PFSK-1 (cell line): ENCODE measurements at regions not wholly inside any gene's neighbourhood (a gene's known extent, or its start where the extent isn't known, plus 50 kb on each side); places are given as distances from the start of the nearest gene placed in this dataset.

ENCODE experiments used
- FOXP2 ChIP-seq: optimal IDR thresholded peaks from 2 replicates; pipeline ENCODE3; 2011; ENCODE audit warnings: borderline replicate concordance, control low read depth, inconsistent platforms; ENCODE audit not compliant: insufficient read depth; ENCODE audit errors: extremely low read length, extremely low read depth
- POLR2AphosphoS5 ChIP-seq: IDR thresholded peaks from 2 replicates; pipeline ENCODE4 v1.6.1; 2012; ENCODE audit warnings: low read depth, mild to moderate bottlenecking, control low read depth, low read length, moderate library complexity
- SIN3A ChIP-seq: IDR thresholded peaks from 2 replicates; pipeline ENCODE4 v1.6.1; 2012; ENCODE audit warnings: mild to moderate bottlenecking, low read length, moderate library complexity, borderline replicate concordance; ENCODE audit not compliant: insufficient read depth
- TAF1 ChIP-seq: IDR thresholded peaks from 2 replicates; pipeline ENCODE4 v1.6.1; 2012; ENCODE audit warnings: low read length, control low read depth, borderline replicate concordance; ENCODE audit not compliant: insufficient read depth
- TF ChIP-seq, protein P1 (sequence below), 2 experiments: IDR thresholded peaks; 2 replicates each; pipeline versions ENCODE4 v1.6.1 to v1.8.0; 2011 to 2012; ENCODE audit warnings: low read depth in 2 of 2, low read length in 2 of 2, control low read depth in 1 of 2, inconsistent platforms in 1 of 2, mild to moderate bottlenecking in 1 of 2, moderate library complexity in 1 of 2; ENCODE audit not compliant: insufficient read depth in 1 of 2

DNA sequence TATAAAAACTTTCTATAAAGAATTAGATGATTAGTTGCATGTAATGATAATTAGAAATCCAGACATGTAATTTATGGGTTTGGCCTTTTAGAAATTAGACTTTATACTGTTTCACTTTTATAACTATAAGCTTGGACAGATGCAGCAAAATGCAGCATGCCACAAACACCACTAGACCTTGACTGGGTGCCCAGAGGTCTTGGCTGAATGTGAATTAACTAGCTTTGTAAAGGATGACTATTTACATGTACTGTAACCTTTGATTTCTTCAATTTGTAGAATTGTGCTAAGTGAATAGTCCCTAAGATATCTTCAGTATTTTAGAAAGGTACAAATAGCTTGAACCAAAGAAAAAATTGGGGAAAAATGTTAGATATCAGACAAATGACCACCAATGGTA is 2168.1 kb downstream of the MAT2B start:
- TF ChIP-seq, protein P1, sequence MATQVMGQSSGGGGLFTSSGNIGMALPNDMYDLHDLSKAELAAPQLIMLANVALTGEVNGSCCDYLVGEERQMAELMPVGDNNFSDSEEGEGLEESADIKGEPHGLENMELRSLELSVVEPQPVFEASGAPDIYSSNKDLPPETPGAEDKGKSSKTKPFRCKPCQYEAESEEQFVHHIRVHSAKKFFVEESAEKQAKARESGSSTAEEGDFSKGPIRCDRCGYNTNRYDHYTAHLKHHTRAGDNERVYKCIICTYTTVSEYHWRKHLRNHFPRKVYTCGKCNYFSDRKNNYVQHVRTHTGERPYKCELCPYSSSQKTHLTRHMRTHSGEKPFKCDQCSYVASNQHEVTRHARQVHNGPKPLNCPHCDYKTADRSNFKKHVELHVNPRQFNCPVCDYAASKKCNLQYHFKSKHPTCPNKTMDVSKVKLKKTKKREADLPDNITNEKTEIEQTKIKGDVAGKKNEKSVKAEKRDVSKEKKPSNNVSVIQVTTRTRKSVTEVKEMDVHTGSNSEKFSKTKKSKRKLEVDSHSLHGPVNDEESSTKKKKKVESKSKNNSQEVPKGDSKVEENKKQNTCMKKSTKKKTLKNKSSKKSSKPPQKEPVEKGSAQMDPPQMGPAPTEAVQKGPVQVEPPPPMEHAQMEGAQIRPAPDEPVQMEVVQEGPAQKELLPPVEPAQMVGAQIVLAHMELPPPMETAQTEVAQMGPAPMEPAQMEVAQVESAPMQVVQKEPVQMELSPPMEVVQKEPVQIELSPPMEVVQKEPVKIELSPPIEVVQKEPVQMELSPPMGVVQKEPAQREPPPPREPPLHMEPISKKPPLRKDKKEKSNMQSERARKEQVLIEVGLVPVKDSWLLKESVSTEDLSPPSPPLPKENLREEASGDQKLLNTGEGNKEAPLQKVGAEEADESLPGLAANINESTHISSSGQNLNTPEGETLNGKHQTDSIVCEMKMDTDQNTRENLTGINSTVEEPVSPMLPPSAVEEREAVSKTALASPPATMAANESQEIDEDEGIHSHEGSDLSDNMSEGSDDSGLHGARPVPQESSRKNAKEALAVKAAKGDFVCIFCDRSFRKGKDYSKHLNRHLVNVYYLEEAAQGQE (IDR thresholded peaks at IDR 0.05; ENCODE audit: insufficient read depth in 1 of 2, low read depth in 2 of 2, low read length in 2 of 2), result no peak
- no peak for TF ChIP-seq POLR2AphosphoS5
- no peak for TF ChIP-seq SIN3A
- TF ChIP-seq TAF1, result no peak
- no peak for TF ChIP-seq FOXP2
